GM21737 (cell line): ENCODE measurements at regions not wholly inside any gene's neighbourhood (a gene's known extent, or its start where the extent isn't known, plus 50 kb on each side); places are given as distances from the start of the nearest gene placed in this dataset.

Source experiments
- ATAC-seq: cut with Tn5 transposase; IDR thresholded peaks from one replicate; pipeline ENCODE4 v1.9.1; 2021; ENCODE audit warnings: mild to moderate bottlenecking, moderate library complexity; ENCODE audit not compliant: unreplicated experiment

DNA sequence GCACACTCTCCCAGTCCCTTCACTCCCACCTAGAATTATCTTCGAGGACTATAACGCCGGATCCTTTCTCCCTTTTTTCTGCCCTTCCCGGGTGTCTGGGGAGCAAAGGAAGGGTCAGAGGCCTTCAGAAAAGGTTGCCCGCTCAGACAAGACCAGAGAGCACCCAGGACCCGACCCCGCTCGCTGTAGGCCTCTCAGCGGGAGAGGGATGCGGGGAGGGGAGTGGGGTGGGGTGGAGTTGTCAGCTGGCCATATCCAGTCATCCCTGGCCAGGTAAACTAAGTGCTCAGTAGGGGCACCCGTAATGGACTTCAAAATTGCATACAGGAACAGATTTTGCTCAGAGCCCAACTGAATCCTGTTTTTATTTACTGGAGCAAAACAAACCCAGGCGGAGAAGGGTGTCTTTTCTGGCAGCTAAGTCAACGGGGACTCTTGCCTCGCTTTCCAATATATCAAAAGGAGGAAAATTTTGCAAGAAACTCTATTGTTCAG, 65.0 kb downstream of the NOL4 start:
- no peak for ATAC-seq

DNA sequence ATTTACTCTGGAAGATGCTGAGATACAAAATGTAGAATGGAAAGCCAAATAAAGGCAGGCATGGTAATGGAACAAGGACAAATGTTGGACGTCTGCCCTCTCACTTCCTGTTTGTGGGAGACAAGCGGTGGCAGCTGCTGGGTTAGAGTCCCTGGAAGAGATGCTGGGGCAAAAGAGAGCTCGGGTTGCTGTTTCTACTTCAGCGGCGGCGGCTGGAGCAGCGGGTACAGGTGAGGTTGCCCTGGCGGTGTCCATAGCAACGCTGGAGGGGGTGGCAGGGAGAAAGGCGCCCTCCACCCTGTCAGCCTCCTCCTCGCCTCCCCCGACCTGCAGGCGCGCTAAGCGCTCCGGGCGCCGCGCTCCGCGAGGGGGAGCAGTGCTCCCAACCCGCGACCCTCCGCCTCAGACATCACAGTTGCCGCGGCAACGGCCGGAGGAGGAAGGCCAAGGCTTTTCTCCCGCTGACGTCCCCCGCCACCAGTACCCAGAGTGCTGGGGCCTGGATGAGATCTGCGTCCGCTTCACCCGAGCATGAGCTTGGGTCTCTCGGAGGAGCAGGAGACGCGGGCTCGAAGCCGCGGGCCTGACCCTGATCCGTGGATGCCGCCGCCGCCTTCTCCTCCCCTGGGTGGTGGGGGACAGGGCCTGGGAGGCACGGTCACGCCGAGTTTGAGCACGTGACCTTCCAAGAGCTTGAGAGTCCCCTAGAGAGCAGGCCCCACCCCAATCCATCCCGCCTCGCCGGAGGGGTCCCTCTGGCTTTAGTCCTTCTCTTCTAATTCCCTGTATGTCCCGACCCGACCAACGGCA, 65.6 kb downstream of the NOL4 start:
- no peak for ATAC-seq

DNA sequence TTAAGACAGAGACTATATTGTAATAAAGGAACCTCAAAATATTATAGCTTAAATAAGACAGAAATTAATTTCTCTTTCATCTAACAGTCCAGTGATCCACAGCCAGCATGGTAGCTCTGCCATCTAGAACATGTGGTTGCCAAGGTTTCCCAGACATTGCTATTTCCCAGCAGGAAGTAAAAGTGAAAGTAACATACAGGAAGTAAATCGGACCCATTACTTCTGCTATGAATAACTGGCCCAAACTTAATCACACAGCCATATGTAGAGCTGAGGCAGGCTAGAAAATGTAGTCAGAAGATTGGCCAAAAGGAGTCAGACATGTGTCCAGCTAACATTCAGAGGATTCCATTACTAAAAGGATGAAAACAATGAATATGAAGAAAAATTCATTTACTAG, 71.0 kb downstream of the NOL4 start:
- no peak for ATAC-seq

DNA sequence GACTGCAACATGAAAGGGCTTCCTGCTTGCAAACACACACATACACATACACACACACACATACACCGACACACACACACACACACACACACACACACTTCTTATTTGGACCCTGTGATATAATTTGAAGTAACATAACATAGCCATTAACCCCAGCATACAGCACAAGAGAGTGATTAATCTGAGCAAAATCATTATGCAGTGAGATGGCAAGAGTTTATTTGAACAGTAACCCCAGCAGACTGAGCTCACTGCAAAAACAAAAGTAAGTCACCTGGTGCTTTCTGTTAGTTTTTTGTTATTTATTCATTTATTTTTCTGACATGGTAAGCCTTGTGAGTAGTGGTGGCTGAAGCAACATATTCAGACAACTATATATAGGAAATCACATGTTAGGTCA, 93.7 kb downstream of the NOL4 start:
- no peak for ATAC-seq

DNA sequence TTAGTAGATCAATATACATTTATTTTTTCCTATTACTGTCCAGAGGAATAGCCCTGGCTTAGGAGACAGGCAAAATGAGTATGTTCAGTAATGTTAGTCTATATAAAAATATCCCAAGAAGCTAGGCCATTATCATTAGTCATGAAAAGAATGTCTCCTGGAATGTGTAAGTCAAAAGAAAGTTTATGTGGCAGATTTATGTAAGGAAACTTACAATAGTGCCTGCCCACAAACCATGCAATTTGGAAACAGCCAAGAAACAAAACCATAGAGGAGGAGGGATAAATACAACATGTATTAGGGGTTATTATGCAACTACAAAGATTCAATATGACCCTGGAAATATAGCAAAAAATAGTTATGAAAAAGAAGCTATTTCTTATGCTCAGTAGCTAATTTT, 96.3 kb downstream of the NOL4 start:
- no peak for ATAC-seq

DNA sequence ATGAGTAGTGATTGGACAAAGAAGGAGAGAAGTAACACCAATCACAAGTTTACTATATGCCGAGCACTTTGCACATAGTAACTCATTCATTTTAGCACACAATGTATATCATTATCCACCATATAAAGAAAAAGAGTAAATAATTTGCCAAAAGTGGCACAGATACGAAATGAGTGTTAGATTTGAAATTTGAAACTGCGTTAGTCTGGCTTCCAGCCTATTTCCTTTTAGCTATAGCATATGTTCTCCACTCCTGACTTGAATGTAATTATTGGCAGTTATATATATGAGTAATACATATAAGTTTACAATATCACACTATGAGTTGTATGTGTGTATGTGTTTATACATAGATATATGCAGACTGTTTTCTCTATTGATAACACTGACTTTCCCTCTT, 98.6 kb downstream of the NOL4 start:
- ATAC-seq = no peak

DNA sequence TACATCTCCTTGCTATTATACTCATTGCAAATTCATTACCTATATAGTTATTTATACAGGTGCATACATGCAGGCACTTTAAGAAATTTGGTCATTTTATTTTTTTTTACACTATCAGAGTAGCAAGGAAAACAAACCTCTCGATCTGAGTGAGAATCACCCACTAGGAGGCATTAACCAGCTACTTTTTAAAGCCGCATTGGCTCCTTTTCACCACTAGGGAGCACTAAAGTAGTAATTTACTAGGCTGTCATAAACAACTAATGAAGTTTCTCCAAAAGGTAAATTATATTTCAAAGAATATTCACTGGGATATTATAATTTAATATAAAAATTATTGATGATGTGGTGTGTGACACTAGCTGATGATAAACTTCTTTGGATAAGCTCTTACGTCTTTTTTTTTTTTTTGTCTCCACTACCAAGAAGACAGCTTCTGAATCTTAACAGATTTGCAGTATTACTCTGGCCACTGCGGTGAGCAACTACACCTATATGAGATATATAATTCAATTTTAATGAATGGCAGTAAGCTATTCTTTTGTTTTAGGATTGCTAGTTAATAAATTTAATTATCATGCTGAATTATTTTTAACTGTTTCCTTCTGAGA, 101.9 kb downstream of the NOL4 start:
- peak; percentile 94 for ATAC-seq

DNA sequence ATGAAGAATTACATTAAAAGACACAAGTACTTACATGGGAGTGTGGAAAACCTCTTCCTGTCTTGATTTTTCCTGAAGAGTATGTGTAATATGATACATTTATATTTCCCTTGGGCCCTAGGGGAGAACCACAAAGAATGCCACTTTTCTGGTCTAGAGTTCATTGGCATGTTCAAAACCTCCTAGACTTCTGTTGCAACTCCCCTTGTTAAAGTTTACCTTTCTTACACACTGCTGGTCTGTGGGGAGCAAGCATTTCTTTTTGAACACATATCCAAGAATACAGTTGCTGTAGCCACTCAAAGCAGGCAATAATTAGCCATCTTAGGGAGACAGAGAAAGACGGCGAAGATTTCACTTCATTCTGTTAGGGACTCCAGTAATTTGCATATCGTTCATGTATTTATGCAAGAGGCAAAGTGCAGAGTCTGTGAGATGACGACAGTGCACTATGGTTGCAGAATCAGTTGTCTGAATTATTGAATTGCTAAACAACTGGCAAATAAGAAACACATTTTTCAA, 103.5 kb downstream of the NOL4 start:
- no peak for ATAC-seq

DNA sequence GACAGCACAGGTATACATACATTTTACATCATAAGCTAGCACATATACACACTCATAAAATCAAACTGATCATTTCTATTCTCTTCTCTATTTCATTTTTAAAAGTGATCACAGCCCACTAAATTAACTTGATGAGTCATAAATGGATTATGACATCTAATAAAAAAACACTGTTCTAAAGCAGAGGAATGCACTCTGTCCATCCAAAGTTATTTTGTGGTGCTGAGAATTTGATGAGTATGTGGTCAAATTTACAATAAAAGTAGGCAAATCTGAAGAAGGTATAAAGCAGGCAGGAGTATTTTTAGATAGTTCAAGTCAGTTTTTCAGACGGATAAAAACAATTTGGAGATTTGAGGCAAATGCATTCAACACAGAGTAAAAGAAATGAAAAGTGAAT, 104.4 kb downstream of the NOL4 start:
- no peak for ATAC-seq

DNA sequence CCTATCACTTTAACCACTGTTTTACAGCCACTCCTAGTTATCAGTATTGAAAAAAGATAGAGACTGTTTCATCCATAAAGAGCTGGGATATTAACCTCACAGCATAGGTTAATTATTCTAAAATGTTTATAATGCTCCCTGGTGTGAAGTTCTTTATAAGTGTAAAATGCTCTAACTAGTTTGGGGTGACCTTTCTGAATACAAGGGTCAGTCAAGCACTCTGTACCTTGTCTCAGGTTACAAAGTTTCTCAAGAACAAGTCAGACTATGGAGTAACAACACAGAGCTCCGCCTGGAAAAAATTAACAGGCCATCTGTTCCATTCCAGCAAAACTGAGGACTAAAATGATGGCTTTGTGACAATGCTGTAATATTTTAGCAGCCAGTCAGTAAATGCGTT, 107.4 kb downstream of the NOL4 start:
- no peak for ATAC-seq

DNA sequence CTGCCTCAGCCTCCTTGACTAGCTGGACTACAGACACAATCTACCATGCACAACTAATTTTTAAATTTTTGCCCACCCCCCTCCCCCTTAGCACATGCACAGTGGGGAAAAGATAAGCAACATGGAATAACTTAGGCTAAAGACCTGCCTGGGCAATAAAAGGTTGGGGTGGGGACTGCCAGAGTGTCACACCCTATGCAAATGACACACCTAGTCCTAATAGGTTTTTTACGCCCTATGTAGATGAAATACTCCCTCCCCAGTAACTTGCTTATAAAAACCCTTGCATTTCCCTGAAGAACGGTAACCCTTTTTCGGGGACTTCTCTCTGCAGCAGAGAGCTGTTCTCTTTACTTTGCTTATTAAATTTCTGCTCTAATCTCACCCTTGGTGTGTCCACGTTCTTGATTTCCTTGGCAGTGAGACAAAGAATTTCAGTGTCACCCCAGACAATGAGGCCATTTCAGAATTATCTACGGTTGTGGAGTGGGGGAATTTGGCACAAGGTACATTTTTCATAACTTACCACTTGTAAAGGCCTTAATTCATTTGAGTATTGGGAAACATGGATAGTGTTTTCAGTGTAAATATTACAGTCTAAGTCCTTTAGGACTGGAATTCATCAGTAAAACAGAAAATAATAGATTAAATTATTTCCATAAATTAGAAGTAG, 109.2 kb downstream of the NOL4 start:
- no peak for ATAC-seq

DNA sequence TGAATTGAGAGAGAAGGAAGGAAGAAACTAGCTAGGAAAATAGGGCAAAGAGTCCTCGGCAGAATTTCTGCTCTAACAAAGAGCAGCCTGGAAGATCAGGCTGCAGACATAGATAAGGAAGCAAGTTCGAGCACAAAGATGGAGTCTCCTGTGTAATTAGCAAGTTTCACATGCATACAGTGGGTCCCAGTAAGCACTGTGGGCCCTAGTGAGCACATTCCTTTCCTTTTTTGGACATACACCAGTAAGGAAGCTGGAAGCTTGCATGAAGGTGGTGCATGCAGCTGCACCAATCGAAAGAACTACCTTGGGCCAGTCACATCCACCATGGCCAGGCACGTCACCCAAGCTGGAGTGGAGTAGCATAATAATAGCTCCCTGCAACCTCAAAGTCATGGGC, 109.7 kb downstream of the NOL4 start:
- ATAC-seq = no peak

DNA sequence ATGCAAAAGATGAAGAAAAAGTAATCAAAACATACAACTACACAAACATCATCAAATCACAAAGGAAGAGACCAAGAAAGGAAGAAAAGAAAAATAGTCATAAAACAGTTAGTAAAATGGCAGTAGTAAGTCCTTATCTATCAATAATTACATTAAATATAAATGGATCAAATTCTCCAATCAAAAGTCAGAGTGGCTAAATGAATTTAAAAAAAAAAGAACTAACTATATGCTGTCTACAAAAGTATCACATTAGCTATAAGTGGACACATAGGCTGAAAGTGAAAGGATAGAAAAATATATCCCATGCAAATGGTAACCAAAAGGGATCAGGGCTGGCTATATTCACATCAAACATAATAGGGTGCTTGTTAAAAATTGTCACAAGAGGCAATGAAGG, 116.5 kb downstream of the NOL4 start:
- ATAC-seq = no peak

DNA sequence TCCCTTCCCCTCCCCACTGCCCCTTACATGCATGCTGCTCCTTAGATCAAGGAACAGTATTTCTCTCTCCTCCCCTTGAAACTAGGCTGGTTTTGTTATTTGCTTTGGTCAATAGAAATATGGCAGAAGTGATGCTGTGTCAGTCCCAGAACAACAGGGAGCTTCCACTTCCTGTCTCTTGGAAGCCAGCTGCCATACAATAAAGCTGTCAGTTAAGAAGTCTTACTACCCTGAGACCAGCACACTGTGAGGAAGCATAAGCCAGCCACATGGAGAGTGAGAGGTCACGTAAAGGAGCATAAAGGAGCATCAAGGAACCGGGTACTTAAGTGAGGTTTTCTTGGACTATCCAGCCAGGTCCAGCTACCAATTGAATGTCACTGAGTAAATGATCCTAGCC, 126.6 kb downstream of the NOL4 start:
- no peak for ATAC-seq

DNA sequence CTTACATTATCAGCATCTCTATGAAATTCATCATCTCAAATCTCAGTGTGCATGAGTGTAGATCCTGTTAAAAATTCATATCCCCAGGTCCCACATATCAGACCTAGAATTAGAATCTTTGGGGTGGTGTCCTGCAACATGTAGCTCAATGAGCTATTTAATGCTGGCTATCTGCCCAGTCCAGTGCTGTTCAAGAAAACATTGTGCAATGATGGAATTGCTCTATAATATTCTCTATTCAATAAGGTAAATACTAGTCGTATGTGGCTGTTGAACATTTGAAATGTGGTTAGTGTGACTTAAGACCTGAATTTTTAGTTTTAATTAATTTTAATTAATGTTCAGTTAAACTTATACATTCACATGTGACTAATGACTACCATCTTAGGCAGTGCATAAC, 127.4 kb downstream of the NOL4 start:
- ATAC-seq = no peak

DNA sequence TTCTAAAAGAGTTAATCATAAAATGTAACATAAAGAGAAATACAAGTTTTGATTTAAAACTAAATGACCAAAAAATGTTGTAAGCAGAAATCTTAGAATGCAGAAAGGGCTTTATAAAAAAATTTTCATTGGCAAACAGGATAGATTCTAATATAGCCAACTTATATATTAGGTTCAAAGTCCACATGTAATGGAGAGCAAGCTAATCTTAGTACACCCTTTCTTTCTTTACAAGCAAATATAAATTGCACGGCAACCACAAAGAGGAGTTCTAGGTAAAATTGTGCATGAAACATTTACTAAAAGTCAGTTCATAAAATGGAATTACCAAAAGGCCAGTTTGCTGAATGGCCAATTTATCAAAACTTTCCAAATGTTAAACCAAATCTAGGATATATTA, 130.6 kb downstream of the NOL4 start:
- ATAC-seq = no peak

DNA sequence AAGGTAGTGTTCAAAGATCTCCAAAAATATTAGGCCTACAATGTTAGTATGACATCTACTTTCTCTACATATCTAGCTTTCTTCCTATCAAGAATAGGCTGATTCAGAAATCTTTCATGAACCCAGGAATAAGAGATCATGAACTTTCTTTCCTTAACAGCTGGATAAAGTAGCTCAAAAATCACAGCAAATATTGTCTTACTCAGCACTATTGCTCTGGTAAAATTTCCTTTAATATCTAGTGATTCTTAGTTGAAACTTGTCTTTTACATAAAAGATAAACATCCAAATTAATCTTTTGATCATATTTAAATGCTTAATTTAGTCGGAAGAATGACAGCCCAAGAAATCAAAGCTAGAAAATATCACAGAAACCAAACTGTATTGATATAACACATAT, 131.9 kb downstream of the NOL4 start:
- no peak for ATAC-seq

DNA sequence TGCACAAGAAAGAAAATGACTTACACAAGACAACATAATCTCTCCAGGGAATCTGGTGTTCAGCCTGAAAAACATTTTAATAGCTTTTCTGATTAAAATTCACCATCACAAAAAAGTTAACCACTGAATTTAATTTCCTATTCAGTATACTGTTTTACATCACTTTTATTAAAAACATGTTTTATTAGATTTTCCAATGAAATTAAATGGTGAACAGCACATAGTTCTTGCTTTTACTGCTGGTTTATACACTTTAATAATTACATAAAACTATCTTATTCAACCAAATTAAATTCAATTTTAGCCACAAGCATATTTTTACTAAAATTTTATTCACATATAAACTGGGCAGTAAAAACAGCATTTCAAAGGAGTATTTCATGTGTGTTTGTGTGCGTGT, 138.3 kb downstream of the NOL4 start:
- no peak for ATAC-seq

DNA sequence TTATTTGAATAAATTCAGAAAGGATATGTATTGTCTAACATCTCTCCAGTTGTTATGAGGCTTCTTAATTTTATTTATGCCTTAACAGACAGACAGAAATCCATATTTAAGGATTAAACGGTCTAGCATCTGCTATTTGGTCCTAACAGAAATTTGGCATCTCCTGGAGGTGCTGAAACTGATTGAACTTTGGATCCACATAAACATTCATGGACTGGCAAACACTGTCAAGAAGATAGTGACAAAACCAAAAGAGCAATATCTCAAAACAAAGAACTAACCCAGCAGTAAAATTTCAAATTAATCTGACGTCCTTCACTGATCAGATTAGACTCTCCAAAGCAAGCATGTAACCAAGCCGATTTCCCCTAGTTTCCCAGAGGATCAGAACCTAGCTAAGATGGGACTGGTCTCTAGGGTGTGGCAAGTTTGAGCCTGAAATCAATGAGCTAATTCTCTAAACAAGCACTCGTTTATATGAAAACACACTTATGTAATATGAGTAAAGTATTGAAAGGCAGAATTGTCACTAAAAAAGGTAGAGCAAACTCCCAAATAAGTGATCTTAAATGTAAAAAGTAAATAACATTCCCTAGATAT, 139.5 kb downstream of the NOL4 start:
- no peak for ATAC-seq

DNA sequence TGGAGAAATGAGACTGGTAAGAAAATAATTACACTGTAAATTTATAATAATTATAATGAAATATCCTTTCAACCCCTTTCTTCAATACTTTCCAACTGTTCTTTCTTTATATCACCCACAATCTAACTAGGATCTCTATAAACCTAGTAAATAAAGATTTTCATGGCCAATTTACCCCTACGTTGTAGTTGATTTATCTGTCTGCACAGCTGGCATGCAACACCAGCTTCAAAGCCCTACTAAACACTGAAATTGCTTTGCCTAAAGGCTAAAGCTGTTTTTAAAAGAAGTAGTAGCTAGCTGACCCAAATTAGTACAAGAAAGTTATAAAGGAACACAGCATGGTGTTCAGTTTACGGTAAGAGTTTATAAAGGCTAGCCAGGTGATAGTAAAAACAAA, 140.1 kb downstream of the NOL4 start:
- ATAC-seq = no peak

DNA sequence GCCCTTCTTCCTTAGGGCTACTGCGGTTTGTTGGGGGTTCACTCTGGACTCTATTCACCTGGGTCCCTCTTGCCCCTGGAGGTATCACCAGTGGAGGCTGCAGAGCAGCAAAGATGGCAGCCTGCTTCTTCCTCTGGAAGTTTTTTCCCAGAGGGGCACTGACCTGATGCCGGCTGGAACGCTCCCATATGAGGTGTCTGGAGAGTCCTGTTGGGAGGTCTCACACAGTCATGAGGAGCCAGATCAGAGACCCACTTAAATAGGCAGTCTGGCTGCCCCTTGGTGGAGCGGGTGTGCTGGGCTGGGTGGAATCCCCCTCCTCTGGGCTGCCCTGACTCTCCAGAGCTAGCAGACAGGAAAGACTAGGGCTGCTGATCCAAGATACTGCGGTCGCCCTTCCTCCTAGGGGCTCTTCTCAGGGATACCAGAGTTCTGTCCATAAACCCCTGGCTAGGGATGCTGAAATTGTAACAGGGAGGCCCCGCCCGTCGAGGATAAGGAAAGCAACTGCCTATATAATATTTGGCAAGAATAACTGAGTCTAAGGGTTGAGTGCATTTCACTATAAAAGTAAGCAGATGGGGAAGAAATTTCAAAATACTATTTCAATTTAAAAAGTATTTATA, 140.7 kb downstream of the NOL4 start:
- ATAC-seq = no peak
